GM12878 (cell line): ENCODE measurements at regions not wholly inside any gene's neighbourhood (a gene's known extent, or its start where the extent isn't known, plus 50 kb on each side); places are given as distances from the start of the nearest gene placed in this dataset.

Source experiments
- ATAC-seq: fragments of 200-7000 bp; cut with Tn5 transposase; 3 replicates; pipeline ENCODE4 v1.9.1; 2020; ENCODE audit warnings: mild to moderate bottlenecking, moderate library complexity
- BruUV-seq: library from RNA; stranded (reverse); fragments of 400-500 nt; replicated peaks from 2 replicates; lab custom pipeline; 2021; lab: Mats Ljungman, UMichigan
- CTCF ChIA-PET: fragments of 300-600 bp; sonication (Branson Sonifier 250); formaldehyde crosslinking; extraction: SDS; loops from one replicate; lab custom pipeline; 2021; ENCODE audit warnings: inconsistent platforms; lab: Yijun Ruan, JAX
- POLR2A ChIA-PET: fragments of 350-600 bp; formaldehyde crosslinking; extraction: SDS; loops from one replicate; lab custom pipeline; 2021; ENCODE audit warnings: inconsistent platforms; lab: Charles Lee
- RAD21 ChIA-PET: fragments of 300-600 bp; sonication (Branson Sonifier 250); formaldehyde crosslinking; loops from one replicate; lab custom pipeline; 2023; ENCODE audit warnings: antibody characterized with exemption; ENCODE audit not compliant: unreplicated experiment; lab: Charles Lee
- SMC1A ChIA-PET: fragments of 300-600 bp; sonication (Branson Sonifier 250); formaldehyde crosslinking; loops from one replicate; lab custom pipeline; 2023; ENCODE audit not compliant: unreplicated experiment, uncharacterized antibody; lab: Charles Lee
- DNase-seq: peaks from one replicate; pipeline ENCODE4 v3.0.0-alpha.2; 2011; ENCODE audit warnings: low read depth, low spot score
- FAIRE-seq: peaks from 3 replicates; lab custom pipeline; 2011; peaks lifted over from hg19 to GRCh38; lab: Jason Lieb, UNC
- H2AFZ ChIP-seq: 2 replicates; pipeline ENCODE4 v1.6.0; 2011; ENCODE audit warnings: low read depth, low read length, control low read depth; ENCODE audit not compliant: control insufficient read depth
- H3K27ac ChIP-seq: 2 replicates; pipeline ENCODE4 v1.5.1; 2011; ENCODE audit warnings: control low read depth; ENCODE audit not compliant: control insufficient read depth, insufficient read depth
- H3K27me3 ChIP-seq, 2 experiments: replicated peaks in 1 of 2; 2 replicates each; pipeline versions ENCODE4 v1.6.0 to v1.6.1; 2011; ENCODE audit warnings: low read length in 1 of 2; ENCODE audit not compliant: control insufficient read depth in 2 of 2, insufficient read depth in 2 of 2
- H3K36me3 ChIP-seq, 2 experiments: 2 replicates each; pipeline ENCODE4 v1.5.1; 2011; ENCODE audit warnings: low read length in 1 of 2; ENCODE audit not compliant: control insufficient read depth in 2 of 2, insufficient read depth in 2 of 2
- H3K4me1 ChIP-seq: 2 replicates; pipeline ENCODE4 v1.6.1; 2011; ENCODE audit warnings: mild to moderate bottlenecking, low read length, moderate library complexity, mixed read lengths; ENCODE audit not compliant: control insufficient read depth, insufficient read depth
- H3K4me2 ChIP-seq: 2 replicates; pipeline ENCODE4 v1.6.0; 2011; ENCODE audit warnings: control low read depth; ENCODE audit not compliant: control insufficient read depth, insufficient read depth
- H3K4me3 ChIP-seq: fragments of 200-600 bp; sonication (generic); 2 replicates; pipeline ENCODE4 v1.5.1; 2016
- H3K79me2 ChIP-seq: 2 replicates; pipeline ENCODE4 v1.6.0; 2011; ENCODE audit warnings: low read length; ENCODE audit not compliant: control insufficient read depth, insufficient read depth
- H3K9ac ChIP-seq: 2 replicates; pipeline ENCODE4 v1.8.0; 2011; ENCODE audit warnings: low read length, control low read depth, mixed read lengths; ENCODE audit not compliant: control insufficient read depth, insufficient read depth
- H3K9me3 ChIP-seq: replicated peaks from 3 replicates; pipeline ENCODE4 v1.5.1; 2011; ENCODE audit warnings: mild to moderate bottlenecking, low read length; ENCODE audit not compliant: control insufficient read depth, insufficient read depth
- H4K20me1 ChIP-seq: 2 replicates; pipeline ENCODE4 v1.6.0; 2011; ENCODE audit not compliant: control insufficient read depth, insufficient read depth
- BHLHE40 ChIP-seq, 2 experiments: fragments of 450-650 bp in 1 of 2; IDR thresholded peaks; 2 replicates each; pipeline ENCODE4 v1.6.1; 2011 to 2017; ENCODE audit warnings: low read depth in 2 of 2, borderline replicate concordance in 1 of 2, improper control_type of control experiment in 1 of 2, low read length in 1 of 2, mild to moderate bottlenecking in 1 of 2
- CEBPB ChIP-seq, 2 experiments: fragments of 150-350 bp in 1 of 2; IDR thresholded peaks; 2 replicates each; pipeline ENCODE4 v1.6.1; 2012 to 2014; ENCODE audit warnings: low read depth in 2 of 2, low read length in 2 of 2, borderline replicate concordance in 1 of 2, inconsistent platforms in 1 of 2
- CHD4 ChIP-seq: fragments of 200-600 bp; sonication (generic); IDR thresholded peaks from 2 replicates; pipeline ENCODE4 v1.6.1; 2016; ENCODE audit warnings: mild to moderate bottlenecking
- DPF2 ChIP-seq: fragments of 450-650 bp; IDR thresholded peaks from 2 replicates; pipeline ENCODE4 v1.6.1; 2017; ENCODE audit warnings: mild to moderate bottlenecking
- E2F4 ChIP-seq: IDR thresholded peaks from 2 replicates; pipeline ENCODE4 v1.6.1; 2012; ENCODE audit warnings: low read depth, low read length, improper control_type of control experiment
- ESRRA ChIP-seq: IDR thresholded peaks from 2 replicates; pipeline ENCODE4 v1.6.1; 2012; ENCODE audit warnings: mild to moderate bottlenecking, low read length, improper control_type of control experiment
- FOXK2 ChIP-seq: fragments of 450-650 bp; IDR thresholded peaks from 2 replicates; pipeline ENCODE4 v1.6.1; 2017; ENCODE audit warnings: mild to moderate bottlenecking, moderate library complexity
- FOXM1 ChIP-seq: IDR thresholded peaks from 2 replicates; pipeline ENCODE4 v1.6.1; 2012; ENCODE audit warnings: low read depth, mild to moderate bottlenecking, inconsistent platforms, low read length, moderate library complexity
- GATAD2B ChIP-seq: fragments of 450-650 bp; conservative IDR thresholded peaks from 2 replicates; pipeline ENCODE4 v1.6.1; 2017; ENCODE audit warnings: low read depth, mild to moderate bottlenecking, moderate library complexity
- JUND ChIP-seq: IDR thresholded peaks from 2 replicates; pipeline ENCODE4 v1.6.1; 2012; ENCODE audit warnings: low read depth, mild to moderate bottlenecking, low read length, improper control_type of control experiment, moderate library complexity
- MEF2B ChIP-seq: fragments of 450-650 bp; IDR thresholded peaks from 2 replicates; pipeline ENCODE4 v1.6.1; 2018; ENCODE audit warnings: mild to moderate bottlenecking, moderate library complexity; ENCODE audit not compliant: partially characterized antibody, poor library complexity, severe bottlenecking
- MLLT1 ChIP-seq: fragments of 450-650 bp; IDR thresholded peaks from 2 replicates; pipeline ENCODE4 v1.6.1; 2016; ENCODE audit warnings: mild to moderate bottlenecking
- MTA2 ChIP-seq: fragments of 450-650 bp; IDR thresholded peaks from 2 replicates; pipeline ENCODE4 v1.6.1; 2016; ENCODE audit warnings: low read depth, mild to moderate bottlenecking, moderate library complexity
- NR2F1 ChIP-seq: fragments of 450-650 bp; conservative IDR thresholded peaks from 2 replicates; pipeline ENCODE4 v1.6.1; 2017; ENCODE audit warnings: mild to moderate bottlenecking
- RAD21 ChIP-seq: IDR thresholded peaks from 2 replicates; pipeline ENCODE4 v1.6.1; 2011; ENCODE audit warnings: mild to moderate bottlenecking, low read depth, low read length, moderate library complexity; ENCODE audit not compliant: insufficient read depth
- RCOR1 ChIP-seq: conservative IDR thresholded peaks from 2 replicates; pipeline ENCODE4 v1.6.1; 2012; ENCODE audit warnings: low read depth, low read length, improper control_type of control experiment
- SMARCA5 ChIP-seq: fragments of 450-650 bp; IDR thresholded peaks from 2 replicates; pipeline ENCODE4 v1.6.1; 2017; ENCODE audit warnings: mild to moderate bottlenecking
- STAT3 ChIP-seq: IDR thresholded peaks from 2 replicates; pipeline ENCODE4 v1.6.1; 2011; ENCODE audit warnings: low read depth, low read length, improper control_type of control experiment
- ZNF384 ChIP-seq: IDR thresholded peaks from 2 replicates; pipeline ENCODE4 v1.6.1; 2012; ENCODE audit warnings: low read depth, mild to moderate bottlenecking, low read length, improper control_type of control experiment, borderline replicate concordance
- WGBS: methylation state at CpG from one replicate; pipeline ENCODE4 v1.1.6; 2016; ENCODE audit warnings: low lambda C conversion rate; ENCODE audit not compliant: insufficient replicate concordance, insufficient coverage; ENCODE audit errors: missing lambda C conversion rate; 5-methylcytosine and 5-hydroxymethylcytosine counted together
- in situ Hi-C: fragments of 300-500 bp; cut with MboI; formaldehyde crosslinking; loops from 9 replicates; pipeline ENCODE4 v1.14.3; 2018; ENCODE audit warnings: mixed read lengths
- intact Hi-C: fragments of 100-400 bp; cut with micrococcal nuclease; formaldehyde crosslinking; loops from one replicate; pipeline ENCODE4 v1.14.2; 2022; ENCODE audit not compliant: unreplicated experiment
- TF ChIP-seq, protein P1 (sequence below): fragments of 450-650 bp; formaldehyde crosslinking; IDR thresholded peaks from 2 replicates; pipeline ENCODE4 v1.5.0; 2022; ENCODE audit warnings: mild to moderate bottlenecking, missing genetic modification characterization

DNA sequence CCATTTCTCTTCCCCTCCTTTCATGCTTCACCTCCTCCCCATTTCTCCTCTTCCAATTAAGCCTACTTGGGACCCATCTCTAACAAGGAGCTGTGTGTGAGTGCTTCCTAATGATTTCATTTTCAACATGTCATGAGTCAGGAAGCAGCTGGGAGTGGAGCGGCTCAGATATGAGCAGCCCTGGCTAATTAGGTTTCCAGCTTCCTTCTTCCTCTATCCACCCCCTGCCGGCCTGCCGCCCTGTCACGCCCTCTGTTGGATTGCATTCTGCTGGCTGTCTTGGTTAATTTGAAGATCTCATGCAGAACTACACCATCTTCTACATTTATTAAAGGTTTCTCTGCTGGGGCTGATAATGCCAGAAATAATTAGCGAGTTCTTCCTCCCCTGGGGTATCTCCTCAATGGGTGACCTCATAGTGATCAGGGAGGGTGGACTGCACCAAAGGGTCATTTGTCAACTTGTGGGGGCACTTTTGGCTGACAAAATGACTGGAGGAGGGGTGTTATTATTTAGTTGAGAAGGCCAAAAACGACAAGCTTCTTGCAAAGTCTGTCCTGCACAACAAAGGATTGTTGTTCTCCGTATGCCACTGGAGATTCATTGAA is 300.9 kb upstream of the SRRM4 start:
- ChIA-PET CTCF (interaction anchor here (0.8 kb wide), 1 partner anchor 32 kb away, joined by 3 read pairs; no protein-coding TSS in a partner anchor), POLR2A (no interaction called here), SMC1A (no interaction called here), RAD21 (no interaction called here)
- Histone ChIP-seq H3K9ac (no peak overlapping the region), H3K79me2 (no peaks in the 10 kb centered on the region), H3K27ac (no peak overlapping the region), H3K4me3 (no peak overlapping the region), H3K9me3 (no peaks in the 10 kb centered on the region), H4K20me1 (no peaks in the 10 kb centered on the region), H2AFZ (no peak overlapping the region), H3K27me3 (no peaks in the 10 kb centered on the region), H3K4me1 (peaks cover 10% of the 10 kb centered on the region; the same call in 1 of the 2 replicates), H3K4me2 (no peak overlapping the region), H3K36me3 (no peaks in the 10 kb centered on the region)
- ATAC-seq (no peak), DNase-seq (no peak), FAIRE-seq (no peak)
- TF ChIP-seq, protein P1, sequence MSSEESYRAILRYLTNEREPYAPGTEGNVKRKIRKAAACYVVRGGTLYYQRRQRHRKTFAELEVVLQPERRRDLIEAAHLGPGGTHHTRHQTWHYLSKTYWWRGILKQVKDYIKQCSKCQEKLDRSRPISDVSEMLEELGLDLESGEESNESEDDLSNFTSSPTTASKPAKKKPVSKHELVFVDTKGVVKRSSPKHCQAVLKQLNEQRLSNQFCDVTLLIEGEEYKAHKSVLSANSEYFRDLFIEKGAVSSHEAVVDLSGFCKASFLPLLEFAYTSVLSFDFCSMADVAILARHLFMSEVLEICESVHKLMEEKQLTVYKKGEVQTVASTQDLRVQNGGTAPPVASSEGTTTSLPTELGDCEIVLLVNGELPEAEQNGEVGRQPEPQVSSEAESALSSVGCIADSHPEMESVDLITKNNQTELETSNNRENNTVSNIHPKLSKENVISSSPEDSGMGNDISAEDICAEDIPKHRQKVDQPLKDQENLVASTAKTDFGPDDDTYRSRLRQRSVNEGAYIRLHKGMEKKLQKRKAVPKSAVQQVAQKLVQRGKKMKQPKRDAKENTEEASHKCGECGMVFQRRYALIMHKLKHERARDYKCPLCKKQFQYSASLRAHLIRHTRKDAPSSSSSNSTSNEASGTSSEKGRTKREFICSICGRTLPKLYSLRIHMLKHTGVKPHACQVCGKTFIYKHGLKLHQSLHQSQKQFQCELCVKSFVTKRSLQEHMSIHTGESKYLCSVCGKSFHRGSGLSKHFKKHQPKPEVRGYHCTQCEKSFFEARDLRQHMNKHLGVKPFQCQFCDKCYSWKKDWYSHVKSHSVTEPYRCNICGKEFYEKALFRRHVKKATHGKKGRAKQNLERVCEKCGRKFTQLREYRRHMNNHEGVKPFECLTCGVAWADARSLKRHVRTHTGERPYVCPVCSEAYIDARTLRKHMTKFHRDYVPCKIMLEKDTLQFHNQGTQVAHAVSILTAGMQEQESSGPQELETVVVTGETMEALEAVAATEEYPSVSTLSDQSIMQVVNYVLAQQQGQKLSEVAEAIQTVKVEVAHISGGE (CRISPR knock-in tag): no peak
- no peak for TF ChIP-seq RCOR1
- TF ChIP-seq FOXK2: no peak
- no peak for TF ChIP-seq CHD4
- TF ChIP-seq NR2F1: no peak
- TF ChIP-seq MTA2: no peak
- TF ChIP-seq JUND: no peak
- no peak for TF ChIP-seq GATAD2B
- no peak for TF ChIP-seq FOXM1
- no peak for TF ChIP-seq BHLHE40 (IDR thresholded peaks at IDR 0.05; ENCODE audit: borderline replicate concordance in 1 of 2, low read depth in 2 of 2, low read length in 1 of 2)
- TF ChIP-seq MEF2B: no peak
- TF ChIP-seq ESRRA: no peak
- TF ChIP-seq E2F4: no peak
- TF ChIP-seq DPF2: no peak
- TF ChIP-seq MLLT1: no peak
- no peak for TF ChIP-seq SMARCA5
- TF ChIP-seq RAD21: no peak
- no peak for TF ChIP-seq STAT3
- no peak for TF ChIP-seq ZNF384
- no peak for TF ChIP-seq CEBPB (IDR thresholded peaks at IDR 0.05; ENCODE audit: borderline replicate concordance in 1 of 2, low read depth in 2 of 2, low read length in 2 of 2)
- intact Hi-C loops: no loop called here
- BruUV-seq: no TSS peak
- WGBS: 20% methylated on average over 7 of the region's 7 CpGs
- in situ Hi-C loops: no loop called here
